RWPE1 (cell line): ENCODE measurements at regions not wholly inside any gene's neighbourhood (a gene's known extent, or its start where the extent isn't known, plus 50 kb on each side); places are given as distances from the start of the nearest gene placed in this dataset.
"Not testable (repeated sequence)": the region's sequence is repeated elsewhere in the genome, so short reads cannot be mapped to it uniquely, and the experiment has no call there.

Experiments
- CTCF ChIA-PET: fragments of 350-600 bp; sonication (Branson Sonifier 250); formaldehyde crosslinking; extraction: SDS; loops from one replicate; lab custom pipeline; 2021; lab: Yijun Ruan, JAX
- POLR2A ChIA-PET: fragments of 400-600 bp; formaldehyde crosslinking; extraction: SDS; loops from one replicate; lab custom pipeline; 2020; ENCODE audit warnings: antibody characterized with exemption; ENCODE audit not compliant: low non-redundant PET; lab: Yijun Ruan, JAX
- DNase-seq: peaks from one replicate; pipeline ENCODE4 v3.0.0; 2012; ENCODE audit warnings: low spot score
- H3K27ac ChIP-seq: fragments of 450-650 bp; 2 replicates; pipeline ENCODE4 v1.5.1; 2017
- CTCF ChIP-seq: fragments of 450-650 bp; conservative IDR thresholded peaks from 2 replicates; pipeline ENCODE4 v1.5.1; 2017; ENCODE audit warnings: low read depth, mild to moderate bottlenecking

DNA sequence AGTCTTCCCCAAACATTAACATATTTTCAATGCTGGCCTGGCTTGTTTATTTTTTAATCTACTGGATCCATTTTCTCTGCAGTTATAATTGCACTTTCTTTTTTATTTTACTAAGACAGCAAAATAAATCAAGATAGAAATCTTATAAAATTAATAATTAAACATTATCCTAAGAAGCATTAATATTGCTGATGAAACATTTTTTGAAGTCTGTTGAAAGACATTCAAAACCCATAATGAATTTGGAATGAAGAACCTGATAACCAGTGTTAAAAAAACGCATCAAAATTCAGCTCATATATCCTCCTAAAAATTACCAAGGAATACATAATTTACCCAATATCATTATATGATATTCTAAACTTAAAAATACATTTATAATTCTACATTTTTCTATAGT is 675.7 kb upstream of the PRMT6 start:
- H3K27ac ChIP-seq, result no peak overlapping the region
- TF ChIP-seq CTCF, result no peak
- CTCF ChIA-PET, result no interaction called here
- DNase-seq, result no peak
- POLR2A ChIA-PET, result no interaction called here

- H3K27ac ChIP-seq, POLR2A ChIA-PET, DNase-seq, CTCF ChIA-PET: not testable (repeated sequence)
Observed at GRCh38 chr1:106389160-106389559, 667.3 kb upstream of the PRMT6 start.

GRCh38 chr1:106393046-106393445 is 663.4 kb upstream of the PRMT6 start:
- ChIA-PET CTCF (no interaction called here), POLR2A (no interaction called here)
- no peak for TF ChIP-seq CTCF
- DNase-seq, result no peak
- H3K27ac ChIP-seq, result no peak overlapping the region

GRCh38 chr1:106396020-106396419 is 660.5 kb upstream of the PRMT6 start:
- ChIA-PET POLR2A (no interaction called here), CTCF (no interaction called here)
- DNase-seq, result no peak
- H3K27ac ChIP-seq, result no peak overlapping the region
- TF ChIP-seq CTCF, result no peak

DNA sequence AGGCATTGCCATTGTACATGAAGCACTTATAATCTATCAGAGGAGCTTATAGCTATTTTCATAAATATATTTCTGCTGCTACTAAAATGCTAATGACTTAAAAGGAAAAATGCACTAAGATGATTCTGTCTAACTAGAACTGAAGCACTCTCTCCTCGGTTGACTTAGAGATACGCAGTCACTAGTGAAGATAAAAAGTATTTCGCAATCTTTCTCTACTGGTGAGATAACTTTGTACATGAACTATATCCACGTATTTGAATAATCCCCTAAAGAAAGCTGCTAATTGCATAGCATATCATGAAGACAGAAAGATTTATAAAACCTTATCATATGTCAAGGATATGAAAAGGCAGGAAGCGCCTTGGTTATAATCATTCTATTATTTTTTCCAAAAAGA is 658.1 kb upstream of the PRMT6 start:
- CTCF ChIA-PET, result no interaction called here
- no peak overlapping the region for H3K27ac ChIP-seq
- TF ChIP-seq CTCF, result no peak
- POLR2A ChIA-PET, result no interaction called here
- no peak for DNase-seq

DNA sequence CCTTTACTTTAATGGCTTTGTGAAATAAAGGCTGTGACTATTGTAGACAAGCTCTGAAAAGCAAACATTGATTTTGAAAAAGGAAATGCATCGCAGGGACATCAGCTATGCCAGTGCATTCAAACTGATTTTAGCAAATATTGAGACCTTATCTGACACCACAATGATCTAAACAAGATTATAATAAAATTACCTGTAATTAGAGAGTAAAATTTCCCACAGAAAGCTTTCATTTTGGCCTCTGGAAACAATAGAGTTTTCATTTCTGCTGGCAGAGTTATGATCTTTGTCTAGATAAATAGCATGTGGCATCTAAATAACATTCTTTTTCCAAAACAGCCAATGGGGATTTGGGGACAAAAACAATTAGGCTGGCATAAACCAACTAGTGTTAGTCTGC is 650.4 kb upstream of the PRMT6 start:
- no peak for TF ChIP-seq CTCF
- POLR2A ChIA-PET, result no interaction called here

DNA sequence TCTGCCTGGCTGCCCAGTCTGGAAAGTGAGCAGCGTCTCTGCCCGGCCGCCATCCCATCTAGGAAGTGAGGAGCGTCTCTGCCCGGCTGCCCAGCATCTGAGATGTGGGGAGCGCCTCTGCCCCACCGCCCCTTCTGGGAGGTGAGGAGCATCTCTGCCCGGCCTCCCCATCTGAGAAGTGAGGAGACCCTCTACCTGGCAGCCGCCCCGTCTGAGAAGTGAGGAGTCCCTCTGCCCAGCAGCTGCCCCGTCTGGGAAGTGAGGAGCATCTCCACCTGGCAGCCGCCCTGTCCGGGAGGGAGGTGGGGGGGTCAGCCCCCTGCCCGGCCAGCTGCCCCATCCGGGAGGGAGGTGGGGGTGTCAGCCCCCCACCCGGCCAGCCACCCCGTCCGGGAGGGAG is 644.2 kb upstream of the PRMT6 start:
- DNase-seq, CTCF ChIA-PET, H3K27ac ChIP-seq, POLR2A ChIA-PET: not testable (repeated sequence)

More for the DNA sequence above, 650.4 kb upstream of the PRMT6 start:
- no peak for DNase-seq
- CTCF ChIA-PET, result interaction anchor here (0.7 kb wide), 1 partner anchor 53 kb away, joined by 3 read pairs; no protein-coding TSS in a partner anchor
- no peak overlapping the region for H3K27ac ChIP-seq

GRCh38 chr1:106435269-106435668 is 621.2 kb upstream of the PRMT6 start:
- no peak for DNase-seq
- ChIA-PET POLR2A (no interaction called here), CTCF (no interaction called here)
- TF ChIP-seq CTCF, result no peak
- no peak overlapping the region for H3K27ac ChIP-seq
